CD4-positive, CD25-positive, alpha-beta regulatory T cell (primary cell): ENCODE measurements at regions not wholly inside any gene's neighbourhood (a gene's known extent, or its start where the extent isn't known, plus 50 kb on each side); places are given as distances from the start of the nearest gene placed in this dataset.

Experiments used
- ATAC-seq, 2 donors: fragments of 150-1000 bp; cut with Tn5 transposase; one replicate each; pipeline ENCODE4 v1.10.0; 2021; ENCODE audit warnings: low read depth in 2 of 2, moderate number of reproducible peaks in 2 of 2, moderate library complexity in 1 of 2
- DNase-seq, 3 donors: peaks; one replicate each; pipeline versions ENCODE4 v3.0.0 to v3.0.0-alpha.2; 2012 to 2022; ENCODE audit warnings: mixed read lengths in 1 of 3
- H3K27ac ChIP-seq: one replicate; pipeline ENCODE4 v1.7.0; 2013; ENCODE audit warnings: mild to moderate bottlenecking, low read length; ENCODE audit not compliant: insufficient read depth, poor library complexity, severe bottlenecking
- H3K27me3 ChIP-seq: one replicate; pipeline ENCODE4 v1.7.0; 2013; ENCODE audit warnings: low read length; ENCODE audit not compliant: control insufficient read depth, insufficient read depth
- H3K36me3 ChIP-seq: one replicate; pipeline ENCODE4 v1.7.0; 2013; ENCODE audit warnings: mild to moderate bottlenecking, low read length, moderate library complexity; ENCODE audit not compliant: control insufficient read depth, insufficient read depth
- H3K4me1 ChIP-seq: 2 replicates; pipeline ENCODE4 v1.7.0; 2013; ENCODE audit warnings: mild to moderate bottlenecking, low read length; ENCODE audit not compliant: insufficient read depth, control insufficient read depth, poor library complexity, severe bottlenecking
- H3K4me3 ChIP-seq: one replicate; pipeline ENCODE4 v1.7.0; 2013; ENCODE audit warnings: low read depth, mild to moderate bottlenecking, low read length, moderate library complexity
- H3K9me3 ChIP-seq, 2 experiments: 1 replicate in 1 of 2; 2 replicates in 1 of 2; pipeline ENCODE4 v1.7.0; 2013; ENCODE audit warnings: low read length in 2 of 2, mild to moderate bottlenecking in 1 of 2, moderate library complexity in 1 of 2; ENCODE audit not compliant: control insufficient read depth in 2 of 2
- H3K27ac Mint-ChIP-seq, 3 donors: one replicate each; pipeline ENCODE4 v1.8.0; 2020 to 2022; ENCODE audit warnings: mild to moderate bottlenecking in 3 of 3, mixed read lengths in 3 of 3, moderate library complexity in 2 of 3
- H3K27me3 Mint-ChIP-seq: one replicate; pipeline ENCODE4 v1.8.0; 2022; ENCODE audit warnings: mild to moderate bottlenecking, mixed read lengths
- H3K36me3 Mint-ChIP-seq: one replicate; pipeline ENCODE4 v1.8.0; 2020; ENCODE audit warnings: mixed read lengths
- H3K4me1 Mint-ChIP-seq, 4 donors: one replicate each; pipeline ENCODE4 v1.8.0; 2020 to 2022; ENCODE audit warnings: mixed read lengths in 4 of 4, mild to moderate bottlenecking in 1 of 4
- H3K4me3 Mint-ChIP-seq, 4 donors: one replicate each; pipeline ENCODE4 v1.8.0; 2020 to 2022; ENCODE audit warnings: mild to moderate bottlenecking in 4 of 4, mixed read lengths in 4 of 4, moderate library complexity in 3 of 4
- H3K9me3 Mint-ChIP-seq, 7 donors: one replicate each; pipeline ENCODE4 v1.8.0; 2020 to 2022; ENCODE audit warnings: mixed read lengths in 7 of 7, mild to moderate bottlenecking in 3 of 7, moderate library complexity in 2 of 7

DNA sequence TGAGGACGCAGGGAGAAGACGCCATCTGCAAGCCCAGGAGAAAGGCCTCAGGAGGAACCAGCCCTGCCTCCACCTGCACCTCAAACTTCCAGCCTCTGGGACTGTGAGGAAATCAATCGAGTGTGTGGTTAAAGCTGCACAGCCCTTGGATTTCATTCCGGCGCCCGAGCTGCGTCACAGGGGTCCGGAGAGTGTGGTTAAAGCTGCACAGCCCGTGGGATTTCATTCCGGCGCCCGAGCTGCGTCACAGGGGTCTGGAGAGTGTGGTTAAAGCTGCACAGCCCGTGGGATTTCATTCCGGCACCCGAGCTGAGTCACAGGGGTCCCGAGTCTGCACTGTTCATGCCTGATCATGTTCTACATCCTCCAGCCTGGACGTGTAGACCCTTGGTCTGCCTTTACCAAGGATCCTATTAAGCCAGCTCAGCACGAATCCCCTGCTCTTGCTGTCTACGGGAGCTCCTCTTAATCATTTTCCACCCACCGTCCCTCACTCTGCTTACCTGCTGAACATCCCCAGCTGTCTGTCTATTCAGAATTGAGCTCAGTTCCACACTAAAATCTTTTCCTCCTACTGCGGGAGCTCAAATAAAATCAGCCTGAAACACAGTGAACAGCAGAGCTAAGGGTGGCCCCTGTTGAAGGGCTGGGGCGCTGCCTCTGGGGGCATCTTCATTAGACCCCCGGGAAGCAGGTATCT, 73.0 kb upstream of the OLFM1 start:
- Histone ChIP-seq H3K36me3 (no peaks in the 10 kb centered on the region), H3K27ac (no peak overlapping the region), H3K4me3 (no peak overlapping the region), H3K9me3 (no peaks in the 10 kb centered on the region), H3K27me3 (no peaks in the 10 kb centered on the region), H3K4me1 (no peaks in the 10 kb centered on the region)
- ATAC-seq, result no peak
- no peak for DNase-seq
- H3K9me3 Mint-ChIP-seq, result no peaks in the 10 kb centered on the region
- H3K4me3 Mint-ChIP-seq, result no peak overlapping the region
- no peaks in the 10 kb centered on the region for H3K27me3 Mint-ChIP-seq
- no peak overlapping the region for H3K27ac Mint-ChIP-seq
- no peaks in the 10 kb centered on the region for H3K4me1 Mint-ChIP-seq
- H3K36me3 Mint-ChIP-seq, result no peaks in the 10 kb centered on the region

DNA sequence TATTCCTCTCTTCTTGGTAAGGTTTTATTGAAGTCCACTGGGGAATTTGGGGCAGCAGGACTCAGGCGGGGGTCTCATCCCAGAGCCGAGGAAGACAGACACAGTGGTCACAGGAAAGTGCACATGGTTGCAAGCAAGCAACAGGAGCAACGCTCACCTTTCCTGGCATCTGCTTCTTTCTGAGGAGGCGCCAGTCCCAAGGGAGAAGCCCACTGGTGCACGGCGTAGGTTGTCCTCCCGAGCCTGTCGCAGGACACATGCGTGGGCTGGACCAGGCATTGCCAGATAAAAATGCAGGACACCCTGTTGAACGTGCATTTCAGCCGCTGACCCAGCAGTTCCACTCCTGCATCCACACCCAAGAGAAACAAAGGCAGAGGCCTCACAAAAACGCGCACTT, 72.4 kb upstream of the OLFM1 start:
- Histone ChIP-seq H3K4me1 (no peaks in the 10 kb centered on the region), H3K27ac (no peak overlapping the region), H3K9me3 (no peaks in the 10 kb centered on the region), H3K27me3 (no peaks in the 10 kb centered on the region), H3K36me3 (no peaks in the 10 kb centered on the region), H3K4me3 (no peak overlapping the region)
- Mint-ChIP-seq H3K27ac (no peak overlapping the region), H3K36me3 (no peaks in the 10 kb centered on the region), H3K4me3 (no peak overlapping the region), H3K27me3 (no peaks in the 10 kb centered on the region), H3K4me1 (no peaks in the 10 kb centered on the region), H3K9me3 (no peaks in the 10 kb centered on the region)
- DNase-seq (no peak), ATAC-seq (no peak)

DNA sequence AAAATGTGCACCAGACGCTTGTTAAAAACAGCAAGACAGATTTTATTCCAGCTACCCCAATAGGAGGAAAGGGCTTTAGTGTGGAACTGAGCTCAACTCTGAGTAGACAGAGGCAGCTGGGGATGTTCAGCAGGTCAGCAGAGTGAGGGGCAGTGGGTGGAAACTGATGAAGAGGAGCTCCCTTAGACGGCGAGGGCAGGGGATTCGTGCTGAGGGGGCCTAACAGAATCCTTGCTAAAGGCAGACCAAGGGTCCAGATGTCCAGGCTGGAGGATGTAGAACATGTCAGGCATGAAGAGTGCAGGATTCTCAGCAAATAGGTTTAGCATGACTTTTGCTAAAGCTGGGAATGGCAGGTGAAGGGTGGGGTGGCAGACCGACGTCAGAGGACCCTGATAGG, 71.9 kb upstream of the OLFM1 start:
- no peak overlapping the region for H3K4me3 Mint-ChIP-seq
- no peaks in the 10 kb centered on the region for H3K4me1 Mint-ChIP-seq
- Histone ChIP-seq H3K4me3 (no peak overlapping the region), H3K9me3 (no peaks in the 10 kb centered on the region), H3K4me1 (no peaks in the 10 kb centered on the region), H3K27ac (no peak overlapping the region), H3K36me3 (no peaks in the 10 kb centered on the region), H3K27me3 (no peaks in the 10 kb centered on the region)
- H3K27ac Mint-ChIP-seq, result no peak overlapping the region
- no peaks in the 10 kb centered on the region for H3K36me3 Mint-ChIP-seq
- ATAC-seq (no peak), DNase-seq (no peak)
- H3K9me3 Mint-ChIP-seq, result no peaks in the 10 kb centered on the region
- no peaks in the 10 kb centered on the region for H3K27me3 Mint-ChIP-seq

DNA sequence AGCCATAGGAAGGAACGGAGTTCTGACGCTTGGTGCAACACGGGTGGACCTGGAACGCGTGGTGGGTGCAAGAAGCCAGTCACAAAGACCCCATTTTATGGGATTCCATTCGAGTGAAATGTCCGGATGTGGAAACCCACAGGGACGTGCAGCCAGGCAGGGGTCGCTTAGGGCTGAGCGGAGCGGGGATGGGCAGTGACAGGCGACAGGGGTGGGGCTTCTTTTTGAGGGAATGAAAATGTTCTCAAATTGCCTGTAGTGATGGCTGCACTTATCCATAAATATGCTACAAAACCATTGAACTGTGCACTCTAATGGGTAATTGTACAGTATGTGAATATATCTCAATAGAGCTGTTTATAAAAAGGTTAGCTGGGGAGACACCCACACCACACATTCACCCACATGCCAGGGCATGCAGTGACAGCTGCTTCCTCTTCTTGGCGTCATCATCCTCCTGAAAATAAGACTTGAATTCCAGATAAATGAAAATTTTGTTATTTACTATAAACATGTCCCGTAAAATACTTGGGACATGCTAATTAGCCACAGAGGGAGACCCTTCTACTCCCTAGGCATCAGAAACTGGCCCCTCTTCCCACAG, 71.3 kb upstream of the OLFM1 start:
- Mint-ChIP-seq H3K4me1 (no peaks in the 10 kb centered on the region), H3K9me3 (no peaks in the 10 kb centered on the region), H3K4me3 (no peak overlapping the region), H3K36me3 (no peaks in the 10 kb centered on the region), H3K27ac (peak overlapping the region in 1 of 3 donors; percentile 26), H3K27me3 (no peaks in the 10 kb centered on the region)
- no peaks in the 10 kb centered on the region for H3K36me3 ChIP-seq
- no peak overlapping the region for H3K4me3 ChIP-seq
- H3K27me3 ChIP-seq, result no peaks in the 10 kb centered on the region
- H3K4me1 ChIP-seq, result no peaks in the 10 kb centered on the region
- DNase-seq (no peak), ATAC-seq (no peak)
- no peaks in the 10 kb centered on the region for H3K9me3 ChIP-seq
- H3K27ac ChIP-seq, result no peak overlapping the region

DNA sequence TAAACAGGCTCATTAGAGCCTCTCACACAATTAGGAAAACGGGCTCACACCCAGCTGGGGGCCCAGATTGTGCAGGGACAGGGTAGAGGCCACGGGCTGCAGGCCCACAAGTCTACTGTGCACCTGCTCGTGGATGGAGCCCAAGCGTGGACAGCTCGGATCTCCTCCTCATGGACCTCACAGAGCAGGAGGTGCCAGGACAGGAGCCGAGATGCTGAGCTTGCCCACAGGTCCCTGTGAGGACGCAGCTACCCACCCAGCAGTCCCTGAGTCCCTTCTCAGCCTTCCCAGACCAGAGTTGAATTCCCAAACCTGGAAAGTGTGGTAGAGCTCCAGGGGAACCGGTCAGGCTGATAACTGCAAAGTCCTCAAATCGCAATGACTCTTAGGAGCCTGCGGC, 70.6 kb upstream of the OLFM1 start:
- Mint-ChIP-seq H3K9me3 (no peaks in the 10 kb centered on the region), H3K36me3 (no peaks in the 10 kb centered on the region), H3K4me3 (no peak overlapping the region), H3K4me1 (no peaks in the 10 kb centered on the region), H3K27ac (no peak overlapping the region), H3K27me3 (no peaks in the 10 kb centered on the region)
- Histone ChIP-seq H3K4me3 (no peak overlapping the region), H3K9me3 (no peaks in the 10 kb centered on the region), H3K27ac (no peak overlapping the region), H3K36me3 (no peaks in the 10 kb centered on the region), H3K27me3 (no peaks in the 10 kb centered on the region), H3K4me1 (no peaks in the 10 kb centered on the region)
- DNase-seq (no peak), ATAC-seq (no peak)

DNA sequence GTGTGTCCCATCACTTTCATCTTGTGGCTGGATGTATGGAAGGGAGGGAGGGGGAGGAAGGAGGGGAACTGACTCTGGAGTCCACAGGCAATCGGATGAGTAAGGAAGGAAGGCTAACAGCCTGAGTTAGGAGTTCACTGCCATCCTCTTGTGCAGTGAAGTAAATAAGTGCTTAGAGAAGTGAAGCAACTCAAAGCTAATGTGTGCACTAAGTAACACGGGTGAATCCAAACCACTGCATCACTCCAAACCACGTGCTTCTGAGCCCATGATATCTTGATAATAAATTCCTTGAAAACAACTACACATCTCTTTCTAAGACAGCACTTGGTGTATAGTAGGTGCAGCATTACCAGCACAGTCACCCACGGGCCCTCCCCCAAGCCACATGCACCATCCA, 69.6 kb upstream of the OLFM1 start:
- H3K27me3 Mint-ChIP-seq, result peaks cover 5% of the 10 kb centered on the region
- H3K4me1 Mint-ChIP-seq, result no peaks in the 10 kb centered on the region
- H3K4me3 ChIP-seq, result no peak overlapping the region
- H3K9me3 ChIP-seq, result no peaks in the 10 kb centered on the region
- H3K9me3 Mint-ChIP-seq, result no peaks in the 10 kb centered on the region
- no peaks in the 10 kb centered on the region for H3K27me3 ChIP-seq
- H3K27ac Mint-ChIP-seq, result no peak overlapping the region
- no peak overlapping the region for H3K4me3 Mint-ChIP-seq
- no peaks in the 10 kb centered on the region for H3K36me3 Mint-ChIP-seq
- no peaks in the 10 kb centered on the region for H3K4me1 ChIP-seq
- ATAC-seq (no peak), DNase-seq (no peak)
- H3K27ac ChIP-seq, result no peak overlapping the region
- no peaks in the 10 kb centered on the region for H3K36me3 ChIP-seq

DNA sequence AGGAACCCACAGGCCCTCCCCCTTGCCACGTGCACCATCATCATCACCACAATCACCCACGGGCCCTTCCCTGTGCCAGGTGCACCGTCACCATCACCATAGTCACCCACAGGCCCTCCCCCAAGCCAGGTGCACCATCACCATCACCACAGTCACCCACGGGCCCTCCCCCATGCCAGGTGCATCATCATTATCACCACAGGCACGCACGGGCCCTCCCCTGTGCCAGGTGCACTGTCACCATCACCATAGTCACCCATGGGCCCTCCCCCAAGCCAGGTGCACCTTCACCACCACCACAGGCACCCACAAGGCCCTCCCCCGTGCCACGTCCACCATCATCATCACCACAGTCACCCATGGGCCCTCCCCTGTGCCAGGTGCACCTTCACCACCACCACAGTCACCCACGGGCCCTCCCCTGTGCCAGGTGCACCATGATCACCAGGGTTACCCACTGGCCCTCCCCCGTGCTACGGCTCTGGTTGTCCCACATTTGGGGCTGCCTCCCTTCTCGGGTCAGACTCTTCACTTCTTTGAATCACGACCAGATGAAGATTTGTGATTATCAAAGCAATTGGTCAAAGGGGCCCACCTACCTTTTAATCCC, 69.1 kb upstream of the OLFM1 start:
- no peak overlapping the region for H3K27ac Mint-ChIP-seq
- H3K36me3 Mint-ChIP-seq, result no peaks in the 10 kb centered on the region
- no peak overlapping the region for H3K4me3 Mint-ChIP-seq
- no peaks in the 10 kb centered on the region for H3K9me3 Mint-ChIP-seq
- no peaks in the 10 kb centered on the region for H3K4me1 ChIP-seq
- no peak overlapping the region for H3K27ac ChIP-seq
- DNase-seq, result no peak
- H3K27me3 ChIP-seq, result no peaks in the 10 kb centered on the region
- H3K4me3 ChIP-seq, result no peak overlapping the region
- no peaks in the 10 kb centered on the region for H3K36me3 ChIP-seq
- no peaks in the 10 kb centered on the region for H3K4me1 Mint-ChIP-seq
- H3K27me3 Mint-ChIP-seq, result peaks cover 5% of the 10 kb centered on the region
- H3K9me3 ChIP-seq, result no peaks in the 10 kb centered on the region
- no peak for ATAC-seq

DNA sequence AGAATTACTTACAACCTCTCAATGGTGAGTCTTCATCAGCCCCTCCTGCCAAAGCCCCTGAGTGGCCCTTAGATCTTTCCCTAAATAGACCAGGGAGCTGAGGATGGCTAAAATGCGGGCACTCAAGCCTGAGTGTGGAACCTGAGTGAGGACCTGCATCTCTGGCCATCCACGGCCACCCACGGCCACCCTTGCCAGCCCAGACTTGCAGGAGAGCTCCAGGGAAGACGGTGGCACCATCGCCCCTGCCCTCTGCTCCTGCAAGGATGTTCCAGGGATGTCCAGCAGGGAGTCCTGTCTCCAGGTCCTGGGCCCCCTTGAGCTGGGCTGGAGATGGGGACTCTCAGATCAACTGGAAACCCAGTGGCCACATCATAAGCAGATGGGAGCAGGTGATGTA, 68.2 kb upstream of the OLFM1 start:
- DNase-seq (no peak), ATAC-seq (no peak)
- Mint-ChIP-seq H3K36me3 (no peaks in the 10 kb centered on the region), H3K4me3 (no peak overlapping the region), H3K27ac (peak overlapping the region in 1 of 3 donors; percentile 11), H3K27me3 (peaks cover 5% of the 10 kb centered on the region), H3K4me1 (no peaks in the 10 kb centered on the region), H3K9me3 (no peaks in the 10 kb centered on the region)
- no peak overlapping the region for H3K27ac ChIP-seq
- no peaks in the 10 kb centered on the region for H3K36me3 ChIP-seq
- H3K4me3 ChIP-seq, result no peak overlapping the region
- H3K9me3 ChIP-seq, result no peaks in the 10 kb centered on the region
- H3K4me1 ChIP-seq, result no peaks in the 10 kb centered on the region
- no peaks in the 10 kb centered on the region for H3K27me3 ChIP-seq
